Heart left ventricle (tissue), 16 donors: ENCODE measurements at regions not wholly inside any gene's neighbourhood (a gene's known extent, or its start where the extent isn't known, plus 50 kb on each side); places are given as distances from the start of the nearest gene placed in this dataset.

ENCODE experiments used
- ATAC-seq, 4 donors: fragments of 200-7000 bp; cut with Tn5 transposase; one replicate each; pipeline ENCODE4 v1.9.1; 2020 to 2022; ENCODE audit warnings: moderate library complexity in 4 of 4, mild to moderate bottlenecking in 3 of 4, moderate number of reproducible peaks in 1 of 4
- DNase-seq, 5 donors: peaks; one replicate each; pipeline ENCODE4 v3.0.0-alpha.2; 2020
- H3K27ac ChIP-seq, 12 donors: fragments of 200-600 bp; sonication (generic) in 4 of 12; one replicate each; pipeline versions ENCODE4 v1.5.0 to v1.8.0; 2016 to 2022; ENCODE audit warnings: mild to moderate bottlenecking in 2 of 12
- H3K27me3 ChIP-seq, 9 donors: fragments of 200-600 bp; sonication (generic) in 2 of 9; one replicate each; pipeline versions ENCODE4 v1.5.1 to v1.8.0; 2016 to 2022; ENCODE audit warnings: mild to moderate bottlenecking in 3 of 9
- H3K36me3 ChIP-seq, 9 donors: fragments of 200-600 bp; sonication (generic) in 2 of 9; one replicate each; pipeline versions ENCODE4 v1.5.0 to v1.8.0; 2018 to 2022; ENCODE audit warnings: mild to moderate bottlenecking in 2 of 9
- H3K4me1 ChIP-seq, 12 donors: fragments of 200-600 bp; sonication (generic) in 4 of 12; one replicate each; pipeline versions ENCODE4 v1.5.0 to v1.8.0; 2016 to 2022; ENCODE audit warnings: mild to moderate bottlenecking in 3 of 12
- H3K4me3 ChIP-seq, 12 donors: fragments of 200-600 bp; sonication (generic) in 4 of 12; one replicate each; pipeline versions ENCODE4 v1.5.0 to v1.8.0; 2017 to 2022; ENCODE audit warnings: mild to moderate bottlenecking in 9 of 12, moderate library complexity in 4 of 12
- H3K9me3 ChIP-seq, 12 donors: fragments of 200-600 bp; sonication (generic) in 4 of 12; one replicate each; pipeline versions ENCODE4 v1.5.0 to v1.8.0; 2016 to 2022; ENCODE audit warnings: mild to moderate bottlenecking in 1 of 12
- CTCF ChIP-seq, 12 donors: fragments of 200-600 bp; sonication (generic) in 4 of 12; IDR thresholded peaks; one replicate each; pipeline versions ENCODE4 v1.5.0 to v1.8.0; 2018 to 2022; ENCODE audit warnings: antibody characterized with exemption in 12 of 12, mild to moderate bottlenecking in 5 of 12
- POLR2A ChIP-seq, 2 donors: fragments of 450-650 bp; IDR thresholded peaks; one replicate each; pipeline ENCODE4 v1.6.1; 2017; ENCODE audit warnings: antibody characterized with exemption in 2 of 2, mild to moderate bottlenecking in 2 of 2, moderate library complexity in 2 of 2
- WGBS, 4 donors: extraction: QIAGEN DNeasy Blood & Tissue Kit in 2 of 4; methylation state at CpG; one replicate each; pipeline versions ENCODE4 v1.1.5 to v1.1.7; 2013 to 2018; 5-methylcytosine and 5-hydroxymethylcytosine counted together
- intact Hi-C, 10 donors: fragments of 100-400 bp; cut with DNase I; formaldehyde crosslinking; loops; one replicate each; pipeline versions ENCODE4 v1.11.1 to v1.14.2; 2022
- donor health status: ischemic (EF 13 %, LVEDD 7.1; RV severe dilation, severe dysfunction).
- donor health status: healthy with polysubstance abuse.
- donor health status: DM: no; HTN: yes; CAD: no.
- donor health status: DM: no; HTN: no; CAD: no.
- donor health status: ischemic (EF 25% LVEDD 6.9; RV normal size, moderate dysfunction).
- donor health status: ischemic (EF 25% LVEDD 5.7; RV mildly dilated, moderate dysfunction).
- donor health status: healthy.
- donor health status: DM: yes; HTN: yes; CAD: no.
- donor health status: ischemic (EF 35%, LVEDD 5.7; RV mildly dilated, moderate dysfunction).
- donor health status: nonischemic (EF 11% LVEDD 7.7; RV severe dilation, severe dysfunction).
- donor health status: DM: yes; HTN: yes; CAD: no.
- donor health status: PGD.
- donor health status: ischemic (EF 29% LVEDD 5.4; RV normal size, mild dysfunction).
- donor health status: nonischemic (EF 23%, LVEDD 6.1; RV moderate dilation, normal function).

GRCh38 chr1:177706977-177707376 lies 262.9 kb downstream of the SEC16B start:
- Histone ChIP-seq H3K9me3 (no peaks in the 10 kb centered on the region), H3K4me1 (no peaks in the 10 kb centered on the region), H3K27me3 (peaks cover 0 to 5% (median 0%) of the 10 kb centered on the region in 9 donors), H3K27ac (no peak overlapping the region), H3K36me3 (no peaks in the 10 kb centered on the region), H3K4me3 (no peak overlapping the region)
- DNase-seq (no peak), ATAC-seq (no peak)
- WGBS, 4 donors, result 74 to 90% (median 85%) methylated on average over 4 of the region's 4 CpGs
- TF ChIP-seq POLR2A (IDR thresholded peaks at IDR 0.05) (no peak), CTCF (IDR thresholded peaks at IDR 0.05) (no peak)
- intact Hi-C loops, result no loop called here

- peaks cover 0 to 5% (median 0%) of the 10 kb centered on the region in 9 donors for H3K27me3 ChIP-seq
- no peak for DNase-seq
- TF ChIP-seq CTCF (IDR thresholded peaks at IDR 0.05) (no peak), POLR2A (IDR thresholded peaks at IDR 0.05) (no peak)
- 57 to 63% (median 61%) methylated on average over 5 of the region's 5 CpGs for WGBS, 4 donors
- no peak for ATAC-seq
- no peak overlapping the region for H3K27ac ChIP-seq
- no peaks in the 10 kb centered on the region for H3K9me3 ChIP-seq
- no peak overlapping the region for H3K4me3 ChIP-seq
- no peaks in the 10 kb centered on the region for H3K4me1 ChIP-seq
- intact Hi-C loops, result no loop called here
- H3K36me3 ChIP-seq, result no peaks in the 10 kb centered on the region
Measured at GRCh38 chr1:177705839-177706238, 264.0 kb downstream of the SEC16B start.

- TF ChIP-seq POLR2A (IDR thresholded peaks at IDR 0.05), result no peak
- TF ChIP-seq CTCF (IDR thresholded peaks at IDR 0.05), result no peak
- WGBS, 4 donors, result 72 to 86% (median 75%) methylated on average over 3 of the region's 3 CpGs
- no peaks in the 10 kb centered on the region for H3K9me3 ChIP-seq
- ATAC-seq (no peak), DNase-seq (no peak)
- intact Hi-C loops, result no loop called here
- no peak overlapping the region for H3K27ac ChIP-seq
- H3K27me3 ChIP-seq, result peaks cover 0 to 5% (median 0%) of the 10 kb centered on the region in 9 donors
- no peaks in the 10 kb centered on the region for H3K36me3 ChIP-seq
- H3K4me3 ChIP-seq, result no peak overlapping the region
- H3K4me1 ChIP-seq, result no peaks in the 10 kb centered on the region
Measured at GRCh38 chr1:177703888-177704446, 265.9 kb downstream of the SEC16B start.

- Histone ChIP-seq H3K4me3 (no peak overlapping the region), H3K4me1 (no peaks in the 10 kb centered on the region), H3K27ac (no peak overlapping the region), H3K27me3 (peaks cover 0 to 5% (median 0%) of the 10 kb centered on the region in 9 donors), H3K9me3 (peaks cover 0 to 5% (median 0%) of the 10 kb centered on the region in 12 donors), H3K36me3 (no peaks in the 10 kb centered on the region)
- intact Hi-C loops, result no loop called here
- DNase-seq (no peak), ATAC-seq (no peak)
- WGBS, 4 donors, result 72 to 77% (median 77%) methylated on average over 3 of the region's 3 CpGs
- TF ChIP-seq CTCF (IDR thresholded peaks at IDR 0.05), result no peak
- TF ChIP-seq POLR2A (IDR thresholded peaks at IDR 0.05), result no peak
Measured at GRCh38 chr1:177701654-177702353, 268.1 kb downstream of the SEC16B start.
